RKO (cell line): ENCODE measurements at regions not wholly inside any gene's neighbourhood (a gene's known extent, or its start where the extent isn't known, plus 50 kb on each side); places are given as distances from the start of the nearest gene placed in this dataset.
"Not testable (repeated sequence)": the region's sequence is repeated elsewhere in the genome, so short reads cannot be mapped to it uniquely, and the experiment has no call there.

Source experiments
- DNase-seq: peaks from one replicate; pipeline ENCODE4 v3.0.0-alpha.2; 2016; ENCODE audit warnings: low spot score

GRCh38 chr5:68991279-68992084 is 102.3 kb upstream of the SLC30A5 start:
- no peak for DNase-seq

GRCh38 chr5:68994645-68995044 is 99.2 kb upstream of the SLC30A5 start:
- no peak for DNase-seq

- DNase-seq = no peak
Measured at GRCh38 chr5:68995845-68996545, 97.8 kb upstream of the SLC30A5 start.

- DNase-seq = no peak
Measured at GRCh38 chr5:68999181-68999580, 94.6 kb upstream of the SLC30A5 start.

GRCh38 chr5:69000216-69000919 is 93.4 kb upstream of the SLC30A5 start:
- DNase-seq = no peak

- no peak for DNase-seq
Measured at GRCh38 chr5:69000949-69001348, 92.9 kb upstream of the SLC30A5 start.

- no peak for DNase-seq
Measured at GRCh38 chr5:69001627-69002026, 92.2 kb upstream of the SLC30A5 start.

- DNase-seq = no peak
Measured at GRCh38 chr5:69004127-69004526, 89.7 kb upstream of the SLC30A5 start.

GRCh38 chr5:69004676-69005075 is 89.1 kb upstream of the SLC30A5 start:
- no peak for DNase-seq

- no peak for DNase-seq
Measured at GRCh38 chr5:69006030-69006429, 87.8 kb upstream of the SLC30A5 start.

GRCh38 chr5:69007163-69007562 is 86.7 kb upstream of the SLC30A5 start:
- DNase-seq = no peak

- DNase-seq = peak; percentile 29
Measured at GRCh38 chr5:69007726-69008368, 86.0 kb upstream of the SLC30A5 start.

- DNase-seq = no peak
Measured at GRCh38 chr5:69010476-69010875, 83.3 kb upstream of the SLC30A5 start.

- DNase-seq = no peak
Measured at GRCh38 chr5:69011910-69012309, 81.9 kb upstream of the SLC30A5 start.

GRCh38 chr5:69013481-69013880 is 80.3 kb upstream of the SLC30A5 start:
- DNase-seq = no peak

GRCh38 chr5:69014007-69014406 is 79.8 kb upstream of the SLC30A5 start:
- DNase-seq = not testable (repeated sequence)

GRCh38 chr5:69019668-69020375 is 74.0 kb upstream of the SLC30A5 start:
- no peak for DNase-seq

GRCh38 chr5:69024241-69024651 is 69.6 kb upstream of the SLC30A5 start:
- DNase-seq = peak; percentile 61

GRCh38 chr5:69029292-69029691 is 64.5 kb upstream of the SLC30A5 start:
- no peak for DNase-seq

- no peak for DNase-seq
Measured at GRCh38 chr5:69030358-69031062, 63.3 kb upstream of the SLC30A5 start.

- peak; percentile 15 for DNase-seq
Measured at GRCh38 chr5:69032009-69032408, 61.8 kb upstream of the SLC30A5 start.
